ENCODE measurements at regions not wholly inside any gene's neighbourhood (a gene's known extent, or its start where the extent isn't known, plus 50 kb on each side); places are given as distances from the start of the nearest gene placed in this dataset.

DNA sequence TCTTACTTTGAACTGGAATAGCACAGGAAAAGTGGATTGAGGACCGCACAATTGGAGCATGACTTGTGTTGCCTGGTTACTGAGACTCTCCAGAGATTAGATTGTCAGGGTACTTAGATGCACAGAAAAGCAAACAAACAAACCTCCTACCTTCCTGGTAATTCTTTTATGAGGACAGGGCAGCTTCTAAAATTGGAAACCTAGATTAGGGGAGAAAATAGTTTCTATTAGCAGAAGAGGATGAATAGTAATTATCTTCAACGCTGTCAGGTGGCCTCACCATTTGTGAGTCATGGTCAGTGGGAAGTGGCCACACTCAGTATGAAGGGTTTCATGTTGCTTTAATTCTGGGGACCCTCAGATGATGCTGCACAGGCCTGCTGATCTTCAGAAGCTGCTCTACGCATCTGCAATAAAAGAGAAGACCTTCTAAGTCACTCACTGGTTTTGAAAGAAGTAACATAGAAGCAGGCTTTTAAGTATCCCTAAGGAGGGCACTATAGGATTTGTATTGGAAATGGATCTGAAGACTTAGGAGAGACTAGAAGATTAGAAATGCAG, 106.8 kb downstream of the LACC1 start:
- ATAC-seq (ENCODE audit: insufficient read depth, low FRiP score), result no peak
- TF ChIP-seq, protein P1, sequence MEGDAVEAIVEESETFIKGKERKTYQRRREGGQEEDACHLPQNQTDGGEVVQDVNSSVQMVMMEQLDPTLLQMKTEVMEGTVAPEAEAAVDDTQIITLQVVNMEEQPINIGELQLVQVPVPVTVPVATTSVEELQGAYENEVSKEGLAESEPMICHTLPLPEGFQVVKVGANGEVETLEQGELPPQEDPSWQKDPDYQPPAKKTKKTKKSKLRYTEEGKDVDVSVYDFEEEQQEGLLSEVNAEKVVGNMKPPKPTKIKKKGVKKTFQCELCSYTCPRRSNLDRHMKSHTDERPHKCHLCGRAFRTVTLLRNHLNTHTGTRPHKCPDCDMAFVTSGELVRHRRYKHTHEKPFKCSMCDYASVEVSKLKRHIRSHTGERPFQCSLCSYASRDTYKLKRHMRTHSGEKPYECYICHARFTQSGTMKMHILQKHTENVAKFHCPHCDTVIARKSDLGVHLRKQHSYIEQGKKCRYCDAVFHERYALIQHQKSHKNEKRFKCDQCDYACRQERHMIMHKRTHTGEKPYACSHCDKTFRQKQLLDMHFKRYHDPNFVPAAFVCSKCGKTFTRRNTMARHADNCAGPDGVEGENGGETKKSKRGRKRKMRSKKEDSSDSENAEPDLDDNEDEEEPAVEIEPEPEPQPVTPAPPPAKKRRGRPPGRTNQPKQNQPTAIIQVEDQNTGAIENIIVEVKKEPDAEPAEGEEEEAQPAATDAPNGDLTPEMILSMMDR (IDR thresholded peaks at IDR 0.05; ENCODE audit: control extremely low read depth, extremely low read depth), result no peak
- peaks cover 0 to 13% (median 0%) of the 10 kb centered on the region in 5 donors for H3K4me1 ChIP-seq (ENCODE audit: control insufficient read depth in 5 of 5, insufficient read depth in 5 of 5, low read length in 5 of 5)
- peak overlapping the region in 1 of 2 donors; percentile 56 for H3K27ac ChIP-seq (ENCODE audit: low read depth in 1 of 2, low read length in 1 of 2)
- no peaks in the 10 kb centered on the region for H3K27me3 ChIP-seq (ENCODE audit: control insufficient read depth in 3 of 3, insufficient read depth in 3 of 3, low read length in 2 of 3)
- peak in 1 of 3 donors; percentile 32 for DNase-seq
- no peak overlapping the region for H3K4me3 ChIP-seq
- WGBS, 2 donors, result 67 to 87% methylated on average over 3 of the region's 3 CpGs
- H3K9me3 ChIP-seq (ENCODE audit: control insufficient read depth in 4 of 4, insufficient read depth in 3 of 4, low read length in 3 of 4), result no peaks in the 10 kb centered on the region
- no peaks in the 10 kb centered on the region for H3K36me3 ChIP-seq (ENCODE audit: control insufficient read depth in 4 of 4, insufficient read depth in 4 of 4, low read length in 4 of 4)
- no peak overlapping the region for H3K9ac ChIP-seq (ENCODE audit: insufficient read depth in 1 of 2, low read length in 2 of 2)

DNA sequence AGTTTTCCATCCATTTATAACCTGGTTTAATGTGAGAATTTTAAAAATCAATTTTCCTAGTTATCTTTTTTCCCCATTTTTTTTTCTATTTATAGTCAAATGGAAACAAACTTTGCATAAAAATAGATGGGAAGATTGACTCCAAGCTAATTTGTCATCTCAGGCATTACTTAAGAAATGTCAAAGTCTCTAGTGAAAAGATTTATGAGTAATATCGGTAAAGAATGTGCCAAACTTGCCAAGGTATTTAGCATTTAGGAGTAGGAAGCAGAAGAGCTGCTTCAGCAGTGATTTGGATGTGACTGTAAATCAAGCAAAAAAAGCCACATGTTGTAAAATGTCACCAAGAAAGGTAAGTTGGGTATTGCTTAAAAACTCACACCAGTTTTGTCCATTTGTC, 108.6 kb downstream of the LACC1 start:
- TF ChIP-seq, protein P1 (IDR thresholded peaks at IDR 0.05; ENCODE audit: control extremely low read depth, extremely low read depth), result no peak
- 60 to 78% methylated on average over 1 of the region's 1 CpG for WGBS, 2 donors
- H3K4me3 ChIP-seq, result no peak overlapping the region
- ATAC-seq (ENCODE audit: insufficient read depth, low FRiP score) (no peak), DNase-seq (no peak)
- H3K4me1 ChIP-seq (ENCODE audit: control insufficient read depth in 5 of 5, insufficient read depth in 5 of 5, low read length in 5 of 5), result peaks cover 0 to 13% (median 0%) of the 10 kb centered on the region in 5 donors
- H3K9me3 ChIP-seq (ENCODE audit: control insufficient read depth in 4 of 4, insufficient read depth in 3 of 4, low read length in 3 of 4), result peaks cover 0 to 2% (median 0%) of the 10 kb centered on the region in 4 donors
- peak overlapping the region in 1 of 2 donors; percentile 28 for H3K9ac ChIP-seq (ENCODE audit: insufficient read depth in 1 of 2, low read length in 2 of 2)
- no peak overlapping the region for H3K27ac ChIP-seq (ENCODE audit: low read depth in 1 of 2, low read length in 1 of 2)
- no peaks in the 10 kb centered on the region for H3K27me3 ChIP-seq (ENCODE audit: control insufficient read depth in 3 of 3, insufficient read depth in 3 of 3, low read length in 2 of 3)
- H3K36me3 ChIP-seq (ENCODE audit: control insufficient read depth in 4 of 4, insufficient read depth in 4 of 4, low read length in 4 of 4), result no peaks in the 10 kb centered on the region

DNA sequence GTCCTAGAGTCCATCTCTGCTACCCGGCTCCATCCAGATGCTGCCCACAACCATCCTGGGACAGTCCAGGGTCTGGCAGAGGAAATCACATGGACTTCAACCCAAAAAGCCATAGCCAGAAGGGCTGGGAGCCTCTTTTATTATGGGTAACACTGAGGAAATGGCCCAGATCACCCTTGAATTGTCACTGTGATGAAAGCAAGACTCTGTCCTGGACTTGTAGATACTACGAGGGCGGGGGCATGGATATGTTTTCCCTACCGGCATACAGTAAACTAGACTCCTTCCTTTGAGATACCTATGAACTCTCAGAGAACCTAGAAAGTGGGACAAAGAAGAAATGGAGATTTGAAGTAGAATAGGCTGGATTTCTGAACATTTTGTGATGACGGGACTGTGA, 110.3 kb downstream of the LACC1 start:
- Histone ChIP-seq H3K4me3 (no peak overlapping the region), H3K36me3 (ENCODE audit: control insufficient read depth in 4 of 4, insufficient read depth in 4 of 4, low read length in 4 of 4) (no peaks in the 10 kb centered on the region), H3K9ac (ENCODE audit: insufficient read depth in 1 of 2, low read length in 2 of 2) (no peak overlapping the region), H3K27ac (ENCODE audit: low read depth in 1 of 2, low read length in 1 of 2) (no peak overlapping the region), H3K4me1 (ENCODE audit: control insufficient read depth in 5 of 5, insufficient read depth in 5 of 5, low read length in 5 of 5) (peaks cover 0 to 13% (median 0%) of the 10 kb centered on the region in 5 donors), H3K27me3 (ENCODE audit: control insufficient read depth in 3 of 3, insufficient read depth in 3 of 3, low read length in 2 of 3) (no peaks in the 10 kb centered on the region), H3K9me3 (ENCODE audit: control insufficient read depth in 4 of 4, insufficient read depth in 3 of 4, low read length in 3 of 4) (peaks cover 0 to 4% (median 2%) of the 10 kb centered on the region in 4 donors)
- DNase-seq, result no peak
- ATAC-seq (ENCODE audit: insufficient read depth, low FRiP score), result no peak
- TF ChIP-seq, protein P1 (IDR thresholded peaks at IDR 0.05; ENCODE audit: control extremely low read depth, extremely low read depth), result no peak
- 92 to 95% methylated on average over 5 of the region's 5 CpGs for WGBS, 2 donors

DNA sequence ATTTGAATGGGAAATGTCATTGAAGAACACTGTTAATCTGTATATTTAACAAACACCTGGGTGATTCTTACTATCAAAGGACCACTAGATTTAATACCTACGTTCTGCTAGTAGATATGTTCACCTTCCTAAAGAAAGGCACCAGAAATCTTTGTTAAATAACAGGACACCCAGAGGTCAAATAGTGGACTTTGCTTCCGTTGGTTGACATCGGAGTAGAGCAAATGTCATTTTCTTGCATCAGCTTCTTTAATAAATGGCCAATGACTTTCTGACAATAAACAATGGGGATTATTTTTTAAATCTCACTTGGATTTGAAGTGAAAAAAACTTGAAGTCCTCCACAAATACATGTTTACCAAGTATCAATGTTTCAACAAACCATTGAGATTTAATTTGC, 111.1 kb downstream of the LACC1 start:
- no peak for ATAC-seq (ENCODE audit: insufficient read depth, low FRiP score)
- peaks cover 0 to 11% (median 0%) of the 10 kb centered on the region in 5 donors for H3K4me1 ChIP-seq (ENCODE audit: control insufficient read depth in 5 of 5, insufficient read depth in 5 of 5, low read length in 5 of 5)
- 91 to 95% methylated on average over 3 of the region's 3 CpGs for WGBS, 2 donors
- TF ChIP-seq, protein P1 (IDR thresholded peaks at IDR 0.05; ENCODE audit: control extremely low read depth, extremely low read depth), result no peak
- H3K9ac ChIP-seq (ENCODE audit: insufficient read depth in 1 of 2, low read length in 2 of 2), result no peak overlapping the region
- no peaks in the 10 kb centered on the region for H3K36me3 ChIP-seq (ENCODE audit: control insufficient read depth in 4 of 4, insufficient read depth in 4 of 4, low read length in 4 of 4)
- peaks cover 0 to 7% (median 2%) of the 10 kb centered on the region in 4 donors for H3K9me3 ChIP-seq (ENCODE audit: control insufficient read depth in 4 of 4, insufficient read depth in 3 of 4, low read length in 3 of 4)
- DNase-seq, result no peak
- H3K27ac ChIP-seq (ENCODE audit: low read depth in 1 of 2, low read length in 1 of 2), result no peak overlapping the region
- no peaks in the 10 kb centered on the region for H3K27me3 ChIP-seq (ENCODE audit: control insufficient read depth in 3 of 3, insufficient read depth in 3 of 3, low read length in 2 of 3)
- H3K4me3 ChIP-seq, result no peak overlapping the region
